HG02885 (cell line): ENCODE measurements at regions not wholly inside any gene's neighbourhood (a gene's known extent, or its start where the extent isn't known, plus 50 kb on each side); places are given as distances from the start of the nearest gene placed in this dataset.

Experiments
- ATAC-seq: cut with Tn5 transposase; IDR thresholded peaks from one replicate; pipeline ENCODE4 v1.9.1; 2021; ENCODE audit warnings: mild to moderate bottlenecking; ENCODE audit not compliant: unreplicated experiment, poor library complexity

GRCh38 chr20:57769756-57770155 is 59.9 kb upstream of the PMEPA1 start:
- no peak for ATAC-seq

- no peak for ATAC-seq
These were observed 58.7 kb upstream of the PMEPA1 start for GRCh38 chr20:57768519-57768918.

- no peak for ATAC-seq
These were observed 57.6 kb upstream of the PMEPA1 start for GRCh38 chr20:57767441-57767840.

GRCh38 chr20:57763235-57763595 is 53.4 kb upstream of the PMEPA1 start:
- no peak for ATAC-seq

GRCh38 chr20:57762531-57763234 is 52.9 kb upstream of the PMEPA1 start:
- ATAC-seq, result no peak

- no peak for ATAC-seq
These were observed 51.6 kb upstream of the PMEPA1 start for GRCh38 chr20:57761413-57761734.

- no peak for ATAC-seq
These were observed 51.0 kb upstream of the PMEPA1 start for GRCh38 chr20:57760698-57761412.

- ATAC-seq, result no peak
These were observed 49.9 kb upstream of the PMEPA1 start for GRCh38 chr20:57759724-57760123.
